Activated CD8-positive, alpha-beta T cell treated with anti-CD3 and anti-CD28 coated beads, Interleukin-2, amount 10 ng/mL, durations not matched to agents 7 days and 5 days (primary cell): ENCODE measurements at regions not wholly inside any gene's neighbourhood (a gene's known extent, or its start where the extent isn't known, plus 50 kb on each side); places are given as distances from the start of the nearest gene placed in this dataset.

Source experiments
- ATAC-seq: fragments of 150-1000 bp; cut with Tn5 transposase; one replicate; pipeline ENCODE4 v1.10.0; 2021; ENCODE audit warnings: moderate library complexity
- CTCF ChIA-PET: fragments of 350-600 bp; sonication (Branson Sonifier 250); formaldehyde crosslinking; loops from one replicate; lab custom pipeline; 2021; ENCODE audit warnings: antibody characterized with exemption; lab: Charles Lee
- POLR2A ChIA-PET: fragments of 350-600 bp; sonication (Branson Sonifier 250); formaldehyde crosslinking; loops from one replicate; lab custom pipeline; 2021; ENCODE audit warnings: antibody characterized with exemption; lab: Charles Lee
- DNase-seq: peaks from one replicate; pipeline ENCODE4 v3.0.0-alpha.2; 2020
- H3K27ac Mint-ChIP-seq: one replicate; pipeline ENCODE4 v1.8.0; 2021; ENCODE audit warnings: mild to moderate bottlenecking, mixed read lengths
- H3K27me3 Mint-ChIP-seq: one replicate; pipeline ENCODE4 v1.8.0; 2021; ENCODE audit warnings: low read depth, mixed read lengths
- H3K36me3 Mint-ChIP-seq: one replicate; pipeline ENCODE4 v1.8.0; 2021; ENCODE audit warnings: low read depth, mixed read lengths
- H3K4me1 Mint-ChIP-seq: one replicate; pipeline ENCODE4 v1.8.0; 2021; ENCODE audit warnings: low read depth, mixed read lengths
- H3K4me3 Mint-ChIP-seq: one replicate; pipeline ENCODE4 v1.8.0; 2021; ENCODE audit warnings: mild to moderate bottlenecking, mixed read lengths
- H3K9me3 Mint-ChIP-seq: one replicate; pipeline ENCODE4 v1.8.0; 2022; ENCODE audit warnings: mixed read lengths; ENCODE audit not compliant: insufficient read depth

DNA sequence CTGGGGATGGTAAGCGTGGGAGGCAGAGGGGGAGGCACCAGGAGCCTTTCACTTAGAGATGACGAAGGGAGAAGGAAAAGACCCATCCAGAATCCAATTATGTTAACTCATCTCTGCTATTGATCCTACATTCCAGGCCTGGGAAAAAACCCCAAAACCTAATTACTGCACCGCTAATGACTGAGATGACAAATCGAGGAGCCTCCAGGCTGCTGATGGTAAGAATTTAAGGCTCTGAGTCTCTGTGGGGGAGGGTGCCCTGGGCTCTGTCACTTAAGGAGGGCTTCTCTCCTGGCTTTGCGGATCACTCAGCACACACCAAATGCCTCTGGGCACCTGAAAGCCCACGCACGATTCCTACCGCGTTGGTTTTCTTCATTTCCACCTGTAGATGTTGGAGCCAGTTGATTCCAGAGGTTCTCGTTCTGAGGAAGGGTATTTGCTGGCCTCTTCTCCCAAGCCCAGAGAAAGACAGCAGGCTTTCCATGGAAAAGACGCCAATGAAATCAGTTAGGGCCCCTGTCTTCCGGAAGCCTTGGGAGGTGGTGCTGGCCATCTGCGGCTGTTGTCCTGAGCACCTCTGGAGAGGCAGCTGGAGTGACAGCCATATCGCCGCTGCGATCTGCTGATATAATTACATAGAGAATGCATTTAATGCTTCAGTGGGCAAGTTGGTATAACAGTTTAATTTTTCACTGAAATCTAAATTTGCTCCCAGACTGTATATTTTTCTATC, 751.2 kb downstream of the BRD1 start:
- Mint-ChIP-seq H3K9me3 (no peaks in the 10 kb centered on the region), H3K36me3 (no peaks in the 10 kb centered on the region), H3K27ac (no peak overlapping the region), H3K4me1 (no peaks in the 10 kb centered on the region), H3K4me3 (no peak overlapping the region), H3K27me3 (no peaks in the 10 kb centered on the region)
- CTCF ChIA-PET: no interaction called here
- POLR2A ChIA-PET: no interaction called here
- no peak for DNase-seq
- ATAC-seq: no peak

DNA sequence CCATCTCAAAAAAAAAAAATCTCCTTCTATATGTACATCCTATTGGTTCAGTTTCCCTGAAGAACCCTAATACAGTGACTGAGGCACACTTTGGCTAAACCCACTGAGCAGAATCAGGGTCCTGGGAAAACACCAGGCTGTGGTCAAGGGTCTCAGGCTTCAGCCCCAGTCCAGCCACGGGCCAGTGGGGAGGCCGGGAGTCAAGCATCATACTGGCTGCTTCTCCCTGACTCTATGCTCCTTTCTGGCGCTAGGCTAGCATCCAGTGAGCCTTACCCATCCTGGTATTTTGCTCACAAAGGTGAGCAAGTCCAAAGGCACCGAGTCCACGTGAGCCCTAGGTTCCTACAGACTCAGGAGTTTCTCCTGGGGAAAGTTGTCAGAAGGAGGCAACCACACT, 752.5 kb downstream of the BRD1 start:
- ChIA-PET POLR2A (no interaction called here), CTCF (no interaction called here)
- H3K9me3 Mint-ChIP-seq: no peaks in the 10 kb centered on the region
- no peaks in the 10 kb centered on the region for H3K4me1 Mint-ChIP-seq
- ATAC-seq: no peak
- H3K36me3 Mint-ChIP-seq: no peaks in the 10 kb centered on the region
- no peak overlapping the region for H3K4me3 Mint-ChIP-seq
- H3K27me3 Mint-ChIP-seq: no peaks in the 10 kb centered on the region
- H3K27ac Mint-ChIP-seq: no peak overlapping the region
- DNase-seq: no peak

DNA sequence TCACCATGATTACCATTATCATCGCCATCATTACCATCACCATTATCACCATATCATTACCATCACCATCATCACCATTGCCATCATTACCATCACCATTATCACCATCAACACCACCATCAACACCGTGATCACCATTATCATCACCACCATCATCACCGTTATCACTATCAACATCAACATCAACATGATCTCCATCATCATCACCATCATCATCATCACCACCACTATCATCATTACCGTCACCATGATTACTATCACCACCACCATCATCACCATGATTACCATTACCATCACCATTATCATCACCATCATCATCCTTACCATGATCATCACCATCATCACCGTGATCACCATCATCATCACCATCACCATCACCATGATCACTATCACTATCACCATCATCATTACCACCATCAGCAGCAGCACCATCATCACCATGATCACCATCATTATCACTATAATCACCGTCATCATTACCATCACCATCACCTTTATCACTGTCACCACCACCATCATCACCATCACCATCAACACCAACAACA, 753.7 kb downstream of the BRD1 start:
- ATAC-seq: no peak
- H3K4me1 Mint-ChIP-seq: no peaks in the 10 kb centered on the region
- no peak overlapping the region for H3K27ac Mint-ChIP-seq
- no peaks in the 10 kb centered on the region for H3K9me3 Mint-ChIP-seq
- CTCF ChIA-PET: no interaction called here
- H3K4me3 Mint-ChIP-seq: no peak overlapping the region
- no peak for DNase-seq
- no peaks in the 10 kb centered on the region for H3K36me3 Mint-ChIP-seq
- no peaks in the 10 kb centered on the region for H3K27me3 Mint-ChIP-seq
- POLR2A ChIA-PET: no interaction called here

DNA sequence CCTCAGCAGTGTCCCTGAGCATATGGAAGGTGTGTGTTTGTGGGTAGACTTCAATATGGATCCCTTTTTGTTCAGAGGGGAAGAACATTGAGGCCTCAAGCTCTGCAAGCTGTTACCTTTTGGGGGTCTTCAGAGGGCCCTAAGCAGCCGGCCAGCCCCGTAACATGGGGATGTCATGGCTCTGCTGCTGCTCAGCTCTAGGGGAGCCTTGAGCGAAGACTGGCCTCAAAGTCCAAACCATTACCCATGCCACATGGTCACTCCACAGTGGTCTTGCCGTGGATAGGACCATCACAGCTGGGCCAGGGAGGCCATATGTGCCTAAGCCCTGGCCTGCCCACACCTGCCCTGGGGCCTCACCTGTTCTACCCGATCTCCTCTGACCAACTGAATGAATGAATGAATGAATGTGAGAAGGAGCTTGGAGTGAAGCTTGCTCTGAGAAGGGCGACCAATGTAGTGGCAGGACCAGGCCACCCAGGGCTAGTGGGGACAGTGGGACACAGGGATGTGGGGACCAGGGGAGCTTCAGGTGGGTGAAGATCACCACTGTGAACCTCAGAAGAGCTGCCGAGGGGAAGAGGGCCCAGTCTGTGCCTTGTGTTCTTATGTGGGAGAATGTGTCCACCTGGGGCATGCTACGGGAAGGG, 754.6 kb downstream of the BRD1 start:
- CTCF ChIA-PET: no interaction called here
- ATAC-seq (no peak), DNase-seq (no peak)
- H3K4me1 Mint-ChIP-seq: no peaks in the 10 kb centered on the region
- H3K9me3 Mint-ChIP-seq: no peaks in the 10 kb centered on the region
- H3K27ac Mint-ChIP-seq: no peak overlapping the region
- H3K4me3 Mint-ChIP-seq: no peak overlapping the region
- H3K36me3 Mint-ChIP-seq: no peaks in the 10 kb centered on the region
- no peaks in the 10 kb centered on the region for H3K27me3 Mint-ChIP-seq
- POLR2A ChIA-PET: no interaction called here

DNA sequence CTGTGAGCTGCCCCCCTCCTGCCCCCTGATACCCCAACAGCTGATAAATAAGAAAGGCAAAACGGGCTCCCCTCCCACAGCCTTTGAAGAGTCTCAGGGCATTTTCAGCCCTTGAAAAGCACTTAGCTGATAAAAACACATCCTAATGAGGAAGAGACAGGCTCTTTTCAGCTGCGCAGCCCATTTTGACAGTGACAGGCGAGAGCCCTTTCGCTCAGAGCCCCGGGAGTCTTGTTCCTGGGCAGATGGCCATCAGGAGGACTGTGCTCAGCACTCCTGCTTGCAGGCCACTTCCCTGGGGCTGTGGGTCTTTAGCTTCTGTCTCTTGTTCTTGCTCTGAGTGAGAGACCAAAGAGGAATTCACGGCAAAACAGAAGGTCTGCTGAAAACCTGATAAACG, 757.2 kb downstream of the BRD1 start:
- no peaks in the 10 kb centered on the region for H3K36me3 Mint-ChIP-seq
- no peaks in the 10 kb centered on the region for H3K27me3 Mint-ChIP-seq
- POLR2A ChIA-PET: no interaction called here
- CTCF ChIA-PET: no interaction called here
- no peak overlapping the region for H3K27ac Mint-ChIP-seq
- H3K9me3 Mint-ChIP-seq: no peaks in the 10 kb centered on the region
- no peak overlapping the region for H3K4me3 Mint-ChIP-seq
- DNase-seq: no peak
- no peaks in the 10 kb centered on the region for H3K4me1 Mint-ChIP-seq
- ATAC-seq: no peak

DNA sequence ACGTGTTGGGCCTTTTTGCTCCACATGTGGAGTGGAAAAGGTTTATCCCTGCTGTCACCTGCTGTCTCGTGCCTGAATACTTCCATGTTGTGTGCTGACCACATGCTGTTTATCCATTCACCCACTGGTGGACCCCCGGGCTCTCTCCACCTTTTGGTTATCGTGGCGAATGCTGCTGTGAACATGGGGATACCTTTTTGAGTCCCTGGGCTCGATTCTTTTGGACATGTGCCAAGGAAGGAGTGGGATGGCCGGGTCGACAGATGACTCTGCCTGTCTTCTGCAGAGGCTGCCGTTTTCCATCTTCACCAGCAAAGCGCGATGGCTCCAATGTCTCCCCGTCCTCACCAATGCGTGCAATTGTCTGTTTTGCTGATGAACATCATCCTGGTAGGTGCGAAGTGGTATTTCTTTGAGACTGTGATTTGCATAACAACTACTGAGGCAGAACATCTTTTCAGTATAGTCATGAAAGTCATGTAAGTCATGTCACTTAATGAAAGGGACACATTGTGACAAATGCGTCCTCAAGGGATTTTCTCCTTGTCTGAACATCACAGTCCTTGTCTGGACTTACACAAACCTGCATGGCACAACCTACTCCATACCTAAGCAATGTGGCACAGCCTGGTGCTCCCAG, 758.7 kb downstream of the BRD1 start:
- Mint-ChIP-seq H3K9me3 (no peaks in the 10 kb centered on the region), H3K27me3 (no peaks in the 10 kb centered on the region), H3K27ac (no peak overlapping the region), H3K4me3 (no peak overlapping the region), H3K36me3 (no peaks in the 10 kb centered on the region), H3K4me1 (no peaks in the 10 kb centered on the region)
- DNase-seq: no peak
- CTCF ChIA-PET: no interaction called here
- POLR2A ChIA-PET: no interaction called here
- no peak for ATAC-seq

DNA sequence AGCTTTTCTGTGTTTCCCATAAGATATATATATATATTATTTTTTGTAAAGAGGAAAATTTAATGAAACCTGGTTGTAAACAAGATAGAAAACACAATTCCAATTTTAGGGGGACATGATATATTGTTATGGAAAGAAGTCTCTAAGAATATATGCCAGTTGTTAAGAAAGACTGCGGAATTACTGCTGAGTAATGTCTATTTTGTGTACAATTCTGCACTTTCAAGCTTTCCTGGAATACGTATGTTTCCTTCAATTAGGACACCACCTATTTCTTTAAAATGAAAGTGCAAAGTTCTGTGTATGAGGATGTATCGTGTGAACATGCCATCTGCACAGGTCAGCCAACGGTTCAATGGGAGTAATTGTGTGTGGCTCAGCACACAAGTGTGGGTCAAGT, 760.2 kb downstream of the BRD1 start:
- no peaks in the 10 kb centered on the region for H3K36me3 Mint-ChIP-seq
- no peaks in the 10 kb centered on the region for H3K4me1 Mint-ChIP-seq
- H3K9me3 Mint-ChIP-seq: no peaks in the 10 kb centered on the region
- ChIA-PET POLR2A (no interaction called here), CTCF (no interaction called here)
- no peak for DNase-seq
- no peak for ATAC-seq
- no peak overlapping the region for H3K4me3 Mint-ChIP-seq
- H3K27me3 Mint-ChIP-seq: no peaks in the 10 kb centered on the region
- H3K27ac Mint-ChIP-seq: no peak overlapping the region

DNA sequence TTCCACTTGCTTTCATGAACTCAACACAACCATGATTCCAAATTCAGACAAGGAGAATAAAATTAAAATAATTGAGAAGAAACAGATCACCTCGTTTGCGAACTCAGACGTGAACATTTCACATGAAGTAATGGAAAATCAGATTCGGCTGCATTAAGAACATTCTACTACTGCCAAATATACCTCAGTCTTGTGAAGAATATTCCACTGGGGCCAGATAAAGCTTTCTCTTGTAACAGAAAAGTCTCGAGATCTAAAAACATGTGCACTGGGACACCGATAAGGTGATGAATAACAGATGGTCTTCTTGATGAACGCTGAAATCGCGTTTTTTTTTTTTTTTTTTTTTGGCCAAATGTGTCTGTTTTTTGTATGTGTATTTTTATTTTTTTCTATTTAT, 761.1 kb downstream of the BRD1 start:
- Mint-ChIP-seq H3K27me3 (no peaks in the 10 kb centered on the region), H3K27ac (no peak overlapping the region), H3K4me1 (no peaks in the 10 kb centered on the region), H3K4me3 (no peak overlapping the region), H3K36me3 (no peaks in the 10 kb centered on the region), H3K9me3 (no peaks in the 10 kb centered on the region)
- ATAC-seq (no peak), DNase-seq (no peak)
- ChIA-PET POLR2A (no interaction called here), CTCF (no interaction called here)

DNA sequence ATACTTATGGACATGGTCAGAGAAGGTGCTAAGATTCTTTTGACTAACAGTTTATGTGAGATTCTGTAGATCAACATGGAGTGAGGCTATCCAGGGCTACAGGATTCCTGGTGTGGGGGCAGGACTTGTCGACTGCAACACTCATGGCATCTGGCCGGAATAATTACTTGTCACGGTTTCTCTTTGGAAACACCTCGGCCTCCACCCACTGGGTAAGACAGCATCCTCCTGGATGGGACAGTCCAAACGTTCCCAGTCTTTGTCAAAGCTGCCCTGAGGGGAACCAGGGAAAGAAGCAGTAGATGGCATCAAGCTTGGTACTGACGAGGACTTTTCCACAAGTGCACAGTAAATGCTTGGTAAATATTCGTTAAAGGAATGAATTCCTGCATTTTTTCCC, 762.8 kb downstream of the BRD1 start:
- no peaks in the 10 kb centered on the region for H3K36me3 Mint-ChIP-seq

DNA sequence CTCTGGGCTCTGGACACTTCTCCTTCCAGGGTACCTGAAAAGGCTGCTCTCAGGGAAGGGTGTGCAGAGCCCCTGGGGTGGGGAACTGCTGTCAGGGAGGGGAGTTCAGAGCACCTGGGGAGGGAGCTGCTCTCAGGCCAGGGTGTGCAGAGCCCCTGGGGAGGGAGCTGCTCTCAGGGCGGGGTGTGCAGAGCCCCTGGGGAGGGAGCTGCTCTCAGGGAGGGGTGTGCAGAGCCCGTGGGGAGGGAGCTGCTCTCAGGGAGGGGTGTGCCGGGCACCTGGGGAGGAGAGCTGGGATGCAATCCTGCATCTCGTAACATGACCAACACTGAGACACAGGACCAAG, 764.2 kb downstream of the BRD1 start:
- Mint-ChIP-seq H3K27me3 (no peaks in the 10 kb centered on the region), H3K9me3 (no peaks in the 10 kb centered on the region), H3K36me3 (no peaks in the 10 kb centered on the region), H3K4me3 (no peak overlapping the region), H3K4me1 (no peaks in the 10 kb centered on the region), H3K27ac (no peak overlapping the region)
- DNase-seq: no peak
- ATAC-seq: no peak
- ChIA-PET POLR2A (no interaction called here), CTCF (no interaction called here)

More for the DNA sequence above, 762.8 kb downstream of the BRD1 start:
- no peak for DNase-seq
- H3K27ac Mint-ChIP-seq: no peak overlapping the region
- CTCF ChIA-PET: no interaction called here
- POLR2A ChIA-PET: no interaction called here
- H3K27me3 Mint-ChIP-seq: no peaks in the 10 kb centered on the region
- no peaks in the 10 kb centered on the region for H3K4me1 Mint-ChIP-seq
- no peak overlapping the region for H3K4me3 Mint-ChIP-seq
- H3K9me3 Mint-ChIP-seq: no peaks in the 10 kb centered on the region
- ATAC-seq: no peak

DNA sequence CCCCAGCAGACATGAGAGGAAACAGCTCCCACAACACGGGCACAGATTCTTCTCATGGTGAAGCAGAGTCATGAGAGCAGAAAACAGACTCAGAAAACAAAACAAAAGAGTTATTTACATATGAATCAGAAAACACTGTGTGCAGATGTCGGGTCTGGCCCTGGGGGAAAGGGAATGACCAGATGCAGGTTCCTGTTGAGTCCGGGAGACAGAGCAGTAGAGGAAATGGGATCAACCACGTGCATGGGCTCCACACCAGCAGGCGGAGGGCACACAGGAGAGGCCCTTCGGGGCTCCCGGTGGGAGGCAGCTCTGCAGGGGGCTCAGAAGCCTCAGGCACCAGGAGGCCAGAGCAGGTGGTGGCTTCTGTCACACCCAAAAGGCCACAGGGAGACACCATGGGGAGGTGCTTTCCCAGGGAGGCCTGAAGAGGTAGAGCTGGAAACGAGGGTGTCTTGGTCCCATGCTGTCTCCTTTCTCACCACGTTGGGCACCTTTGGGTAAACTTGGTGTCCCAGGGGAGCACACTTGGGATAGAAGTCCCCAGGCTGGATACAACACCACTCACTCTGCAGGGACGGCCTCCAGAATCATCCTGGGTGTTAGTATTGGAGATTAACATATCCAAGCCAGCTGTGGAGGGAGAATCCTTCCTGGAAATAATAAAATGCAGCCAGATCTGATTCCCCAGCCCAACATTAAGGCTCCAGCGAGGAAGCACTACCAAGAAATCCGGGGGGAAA, 764.7 kb downstream of the BRD1 start:
- no peak overlapping the region for H3K27ac Mint-ChIP-seq
- ChIA-PET POLR2A (no interaction called here), CTCF (no interaction called here)
- no peak for DNase-seq
- H3K9me3 Mint-ChIP-seq: no peaks in the 10 kb centered on the region
- H3K4me1 Mint-ChIP-seq: no peaks in the 10 kb centered on the region
- H3K27me3 Mint-ChIP-seq: no peaks in the 10 kb centered on the region
- no peak for ATAC-seq
- no peak overlapping the region for H3K4me3 Mint-ChIP-seq
- H3K36me3 Mint-ChIP-seq: no peaks in the 10 kb centered on the region
